GM18502 (cell line): ENCODE measurements at regions not wholly inside any gene's neighbourhood (a gene's known extent, or its start where the extent isn't known, plus 50 kb on each side); places are given as distances from the start of the nearest gene placed in this dataset.

Experiments
- ATAC-seq: cut with Tn5 transposase; IDR thresholded peaks from one replicate; pipeline ENCODE4 v1.9.1; 2021; ENCODE audit warnings: mild to moderate bottlenecking; ENCODE audit not compliant: unreplicated experiment, poor library complexity

GRCh38 chrX:39560271-39560670 is 537.5 kb downstream of the BCOR start:
- no peak for ATAC-seq

- ATAC-seq: no peak
Measured at GRCh38 chrX:39563178-39563577, 534.6 kb downstream of the BCOR start.

- ATAC-seq: no peak
Measured at GRCh38 chrX:39564751-39565150, 533.0 kb downstream of the BCOR start.

GRCh38 chrX:39574178-39574577 is 523.6 kb downstream of the BCOR start:
- ATAC-seq: no peak

GRCh38 chrX:39576041-39576872 is 521.5 kb downstream of the BCOR start:
- no peak for ATAC-seq

GRCh38 chrX:39577206-39577984 is 520.4 kb downstream of the BCOR start:
- ATAC-seq: no peak

GRCh38 chrX:39577985-39578869 is 519.5 kb downstream of the BCOR start:
- ATAC-seq: peak; percentile 98

- no peak for ATAC-seq
Measured at GRCh38 chrX:39580043-39580442, 517.7 kb downstream of the BCOR start.

GRCh38 chrX:39581411-39581810 is 516.3 kb downstream of the BCOR start:
- no peak for ATAC-seq

GRCh38 chrX:39582091-39582490 is 515.7 kb downstream of the BCOR start:
- no peak for ATAC-seq

GRCh38 chrX:39582976-39583375 is 514.8 kb downstream of the BCOR start:
- no peak for ATAC-seq

- ATAC-seq: no peak
Measured at GRCh38 chrX:39585808-39586207, 511.9 kb downstream of the BCOR start.

- no peak for ATAC-seq
Measured at GRCh38 chrX:39586359-39586758, 511.4 kb downstream of the BCOR start.

GRCh38 chrX:39591099-39591498 is 506.7 kb downstream of the BCOR start:
- no peak for ATAC-seq

- ATAC-seq: no peak
Measured at GRCh38 chrX:39592776-39593175, 505.0 kb downstream of the BCOR start.

- ATAC-seq: no peak
Measured at GRCh38 chrX:39595977-39596376, 501.8 kb downstream of the BCOR start.

GRCh38 chrX:39596437-39596836 is 501.3 kb downstream of the BCOR start:
- no peak for ATAC-seq

GRCh38 chrX:39599339-39599738 is 498.4 kb downstream of the BCOR start:
- no peak for ATAC-seq

GRCh38 chrX:39600222-39600621 is 497.5 kb downstream of the BCOR start:
- no peak for ATAC-seq
